ENCODE measurements at regions not wholly inside any gene's neighbourhood (a gene's known extent, or its start where the extent isn't known, plus 50 kb on each side); places are given as distances from the start of the nearest gene placed in this dataset.

- Histone ChIP-seq H3K9me3 (ENCODE audit: insufficient read depth, low read depth) (no peaks in the 10 kb centered on the region), H2AFZ (no peak overlapping the region), H3F3A (ENCODE audit: insufficient read depth, low read depth) (no peaks in the 10 kb centered on the region), H3K36me3 (ENCODE audit: low read depth) (no peaks in the 10 kb centered on the region), H3K9me2 (ENCODE audit: insufficient read depth) (no peaks in the 10 kb centered on the region), H3K27ac (no peak overlapping the region), H4K20me1 (ENCODE audit: insufficient read depth) (no peaks in the 10 kb centered on the region), H3K79me2 (ENCODE audit: low read depth) (no peaks in the 10 kb centered on the region), H3K4me1 (replicated peaks; ENCODE audit: insufficient read depth) (no peaks in the 10 kb centered on the region), H3K27me3 (ENCODE audit: insufficient read depth, low read depth) (no peaks in the 10 kb centered on the region), H3K4me3 (no peak overlapping the region), H3K4me2 (no peak overlapping the region)
- DNase-seq, result no peak
- TF ChIP-seq EZH2 (IDR thresholded peaks at IDR 0.05; ENCODE audit: low read depth), result no peak
- TF ChIP-seq, protein P1, sequence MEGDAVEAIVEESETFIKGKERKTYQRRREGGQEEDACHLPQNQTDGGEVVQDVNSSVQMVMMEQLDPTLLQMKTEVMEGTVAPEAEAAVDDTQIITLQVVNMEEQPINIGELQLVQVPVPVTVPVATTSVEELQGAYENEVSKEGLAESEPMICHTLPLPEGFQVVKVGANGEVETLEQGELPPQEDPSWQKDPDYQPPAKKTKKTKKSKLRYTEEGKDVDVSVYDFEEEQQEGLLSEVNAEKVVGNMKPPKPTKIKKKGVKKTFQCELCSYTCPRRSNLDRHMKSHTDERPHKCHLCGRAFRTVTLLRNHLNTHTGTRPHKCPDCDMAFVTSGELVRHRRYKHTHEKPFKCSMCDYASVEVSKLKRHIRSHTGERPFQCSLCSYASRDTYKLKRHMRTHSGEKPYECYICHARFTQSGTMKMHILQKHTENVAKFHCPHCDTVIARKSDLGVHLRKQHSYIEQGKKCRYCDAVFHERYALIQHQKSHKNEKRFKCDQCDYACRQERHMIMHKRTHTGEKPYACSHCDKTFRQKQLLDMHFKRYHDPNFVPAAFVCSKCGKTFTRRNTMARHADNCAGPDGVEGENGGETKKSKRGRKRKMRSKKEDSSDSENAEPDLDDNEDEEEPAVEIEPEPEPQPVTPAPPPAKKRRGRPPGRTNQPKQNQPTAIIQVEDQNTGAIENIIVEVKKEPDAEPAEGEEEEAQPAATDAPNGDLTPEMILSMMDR (conservative IDR thresholded peaks at IDR 0.05), result no peak
- CTCF ChIA-PET, result no interaction called here
- intact Hi-C loops (cut with micrococcal nuclease; ENCODE audit: unreplicated experiment), result no loop called here
- BruUV-seq (replicated peaks), result no TSS peak
- POLR2A ChIA-PET (ENCODE audit: unreplicated experiment), result interaction anchor here (0.7 kb wide), 1 partner anchor 1205 kb away, joined by 14 read pairs; no protein-coding TSS in a partner anchor
Measured at GRCh38 chr5:130995851-130996250, 169.2 kb downstream of the HINT1 start.

DNA sequence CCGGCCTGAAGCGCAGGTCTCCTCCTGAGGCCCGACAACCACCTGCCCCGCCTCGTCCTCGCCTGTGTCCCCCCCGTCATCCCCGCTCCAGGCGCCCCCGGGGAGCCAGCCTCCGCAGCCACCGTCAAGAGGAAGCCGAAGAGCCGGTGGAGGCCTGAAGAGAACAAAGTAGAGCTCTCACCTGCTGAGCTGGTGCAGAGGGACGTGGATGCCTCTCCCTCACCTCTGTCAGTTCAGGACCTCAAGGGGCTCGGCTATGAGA is 169.9 kb downstream of the HINT1 start:
- no peaks in the 10 kb centered on the region for H3K36me3 ChIP-seq (ENCODE audit: low read depth)
- no peak overlapping the region for H3K4me2 ChIP-seq
- H3K27me3 ChIP-seq (ENCODE audit: insufficient read depth, low read depth), result no peaks in the 10 kb centered on the region
- no peak for DNase-seq
- H4K20me1 ChIP-seq (ENCODE audit: insufficient read depth), result no peaks in the 10 kb centered on the region
- intact Hi-C loops (cut with micrococcal nuclease; ENCODE audit: unreplicated experiment), result no loop called here
- ChIA-PET POLR2A (ENCODE audit: unreplicated experiment) (no interaction called here), CTCF (no interaction called here)
- H3K27ac ChIP-seq, result no peak overlapping the region
- no peaks in the 10 kb centered on the region for H3F3A ChIP-seq (ENCODE audit: insufficient read depth, low read depth)
- no peak for TF ChIP-seq EZH2 (IDR thresholded peaks at IDR 0.05; ENCODE audit: low read depth)
- TF ChIP-seq, protein P1 (conservative IDR thresholded peaks at IDR 0.05), result no peak
- no peaks in the 10 kb centered on the region for H3K4me1 ChIP-seq (replicated peaks; ENCODE audit: insufficient read depth)
- BruUV-seq (replicated peaks), result no TSS peak
- H3K79me2 ChIP-seq (ENCODE audit: low read depth), result no peaks in the 10 kb centered on the region
- no peak overlapping the region for H2AFZ ChIP-seq
- H3K4me3 ChIP-seq, result no peak overlapping the region
- no peaks in the 10 kb centered on the region for H3K9me3 ChIP-seq (ENCODE audit: insufficient read depth, low read depth)
- no peaks in the 10 kb centered on the region for H3K9me2 ChIP-seq (ENCODE audit: insufficient read depth)

GRCh38 chr5:130994496-130995253 is 170.4 kb downstream of the HINT1 start:
- Histone ChIP-seq H3K27ac (no peak overlapping the region), H4K20me1 (ENCODE audit: insufficient read depth) (no peaks in the 10 kb centered on the region), H3K4me3 (no peak overlapping the region), H2AFZ (no peak overlapping the region), H3K79me2 (ENCODE audit: low read depth) (no peaks in the 10 kb centered on the region), H3F3A (ENCODE audit: insufficient read depth, low read depth) (no peaks in the 10 kb centered on the region), H3K36me3 (ENCODE audit: low read depth) (no peaks in the 10 kb centered on the region), H3K27me3 (ENCODE audit: insufficient read depth, low read depth) (no peaks in the 10 kb centered on the region), H3K4me1 (replicated peaks; ENCODE audit: insufficient read depth) (no peaks in the 10 kb centered on the region), H3K9me2 (ENCODE audit: insufficient read depth) (no peaks in the 10 kb centered on the region; the same call in 1 of the 2 replicates), H3K9me3 (ENCODE audit: insufficient read depth, low read depth) (no peaks in the 10 kb centered on the region), H3K4me2 (no peak overlapping the region)
- no TSS peak for BruUV-seq (replicated peaks)
- intact Hi-C loops (cut with micrococcal nuclease; ENCODE audit: unreplicated experiment), result no loop called here
- DNase-seq, result no peak
- TF ChIP-seq, protein P1 (conservative IDR thresholded peaks at IDR 0.05), result no peak
- TF ChIP-seq EZH2 (IDR thresholded peaks at IDR 0.05; ENCODE audit: low read depth), result no peak
- POLR2A ChIA-PET (ENCODE audit: unreplicated experiment), result no interaction called here
- CTCF ChIA-PET, result no interaction called here
